ENCODE measurements at regions not wholly inside any gene's neighbourhood (a gene's known extent, or its start where the extent isn't known, plus 50 kb on each side); places are given as distances from the start of the nearest gene placed in this dataset.

DNA sequence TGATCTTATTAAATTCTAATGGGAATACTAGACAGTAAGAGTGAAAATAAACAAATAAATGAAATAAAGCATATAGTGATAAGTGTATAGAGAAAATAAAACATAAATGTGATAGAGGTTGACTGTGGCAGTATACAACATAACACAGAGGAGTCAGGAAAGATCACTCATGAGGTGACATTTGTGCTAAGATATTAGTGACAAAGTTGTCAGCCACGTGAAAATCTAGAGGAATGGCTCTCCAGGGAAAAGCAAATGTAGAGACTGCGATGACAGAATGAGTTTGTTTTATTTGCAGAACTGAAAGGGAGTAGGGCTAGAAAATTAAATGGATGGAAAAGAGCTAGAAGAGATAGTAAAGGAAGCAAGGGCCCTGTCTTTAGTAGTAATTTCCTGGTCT lies 72.8 kb upstream of the GABRA2 start:
- TF ChIP-seq, protein P1, sequence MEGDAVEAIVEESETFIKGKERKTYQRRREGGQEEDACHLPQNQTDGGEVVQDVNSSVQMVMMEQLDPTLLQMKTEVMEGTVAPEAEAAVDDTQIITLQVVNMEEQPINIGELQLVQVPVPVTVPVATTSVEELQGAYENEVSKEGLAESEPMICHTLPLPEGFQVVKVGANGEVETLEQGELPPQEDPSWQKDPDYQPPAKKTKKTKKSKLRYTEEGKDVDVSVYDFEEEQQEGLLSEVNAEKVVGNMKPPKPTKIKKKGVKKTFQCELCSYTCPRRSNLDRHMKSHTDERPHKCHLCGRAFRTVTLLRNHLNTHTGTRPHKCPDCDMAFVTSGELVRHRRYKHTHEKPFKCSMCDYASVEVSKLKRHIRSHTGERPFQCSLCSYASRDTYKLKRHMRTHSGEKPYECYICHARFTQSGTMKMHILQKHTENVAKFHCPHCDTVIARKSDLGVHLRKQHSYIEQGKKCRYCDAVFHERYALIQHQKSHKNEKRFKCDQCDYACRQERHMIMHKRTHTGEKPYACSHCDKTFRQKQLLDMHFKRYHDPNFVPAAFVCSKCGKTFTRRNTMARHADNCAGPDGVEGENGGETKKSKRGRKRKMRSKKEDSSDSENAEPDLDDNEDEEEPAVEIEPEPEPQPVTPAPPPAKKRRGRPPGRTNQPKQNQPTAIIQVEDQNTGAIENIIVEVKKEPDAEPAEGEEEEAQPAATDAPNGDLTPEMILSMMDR (IDR thresholded peaks at IDR 0.05; ENCODE audit: low read depth, low read length) = no peak
- TF ChIP-seq MAX (IDR thresholded peaks at IDR 0.05; ENCODE audit: low read depth, low read length) = no peak

Measured in NB4 (cell line).